Tibial nerve (tissue), 3 donors: ENCODE measurements at regions not wholly inside any gene's neighbourhood (a gene's known extent, or its start where the extent isn't known, plus 50 kb on each side); places are given as distances from the start of the nearest gene placed in this dataset.

Source experiments
- POLR2A ChIP-seq, 2 donors: fragments of 450-650 bp; IDR thresholded peaks; one replicate each; pipeline ENCODE4 v1.6.1; 2017; ENCODE audit warnings: antibody characterized with exemption in 2 of 2, mild to moderate bottlenecking in 2 of 2, moderate library complexity in 2 of 2
- TF ChIP-seq, protein P1 (sequence below), 5 experiments: fragments of 200-600 bp in 3 of 5; fragments of 450-650 bp in 2 of 5; sonication (generic) in 3 of 5; IDR thresholded peaks; one replicate each; pipeline ENCODE4 v1.5.1; 2016 to 2019; ENCODE audit warnings: antibody characterized with exemption in 5 of 5, mild to moderate bottlenecking in 3 of 5, moderate library complexity in 2 of 5

DNA sequence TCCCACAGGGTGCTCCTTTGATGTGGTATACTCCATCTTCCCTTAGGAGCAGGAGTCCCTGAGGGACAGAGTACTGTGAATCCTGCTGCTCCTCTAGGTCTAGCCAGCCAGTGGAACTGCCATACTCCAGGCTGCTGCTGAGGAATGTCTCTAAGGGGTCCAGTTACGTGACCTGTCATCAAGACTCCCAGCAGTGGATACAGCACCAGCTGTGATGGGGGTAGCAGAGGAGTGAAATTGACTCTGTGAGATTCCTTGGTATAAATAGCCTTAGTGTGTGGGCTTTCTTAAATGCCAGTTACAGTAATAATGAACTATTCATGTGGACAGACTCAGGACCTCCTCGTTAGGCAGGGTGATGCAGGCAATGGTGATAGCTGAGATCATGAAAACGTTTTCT is 140.4 kb upstream of the LUZP2 start:
- TF ChIP-seq, protein P1, sequence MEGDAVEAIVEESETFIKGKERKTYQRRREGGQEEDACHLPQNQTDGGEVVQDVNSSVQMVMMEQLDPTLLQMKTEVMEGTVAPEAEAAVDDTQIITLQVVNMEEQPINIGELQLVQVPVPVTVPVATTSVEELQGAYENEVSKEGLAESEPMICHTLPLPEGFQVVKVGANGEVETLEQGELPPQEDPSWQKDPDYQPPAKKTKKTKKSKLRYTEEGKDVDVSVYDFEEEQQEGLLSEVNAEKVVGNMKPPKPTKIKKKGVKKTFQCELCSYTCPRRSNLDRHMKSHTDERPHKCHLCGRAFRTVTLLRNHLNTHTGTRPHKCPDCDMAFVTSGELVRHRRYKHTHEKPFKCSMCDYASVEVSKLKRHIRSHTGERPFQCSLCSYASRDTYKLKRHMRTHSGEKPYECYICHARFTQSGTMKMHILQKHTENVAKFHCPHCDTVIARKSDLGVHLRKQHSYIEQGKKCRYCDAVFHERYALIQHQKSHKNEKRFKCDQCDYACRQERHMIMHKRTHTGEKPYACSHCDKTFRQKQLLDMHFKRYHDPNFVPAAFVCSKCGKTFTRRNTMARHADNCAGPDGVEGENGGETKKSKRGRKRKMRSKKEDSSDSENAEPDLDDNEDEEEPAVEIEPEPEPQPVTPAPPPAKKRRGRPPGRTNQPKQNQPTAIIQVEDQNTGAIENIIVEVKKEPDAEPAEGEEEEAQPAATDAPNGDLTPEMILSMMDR (IDR thresholded peaks at IDR 0.05), result no peak
- TF ChIP-seq POLR2A (IDR thresholded peaks at IDR 0.05), result no peak
